Effector CD4-positive, alpha-beta T cell (primary cell): ENCODE measurements at regions not wholly inside any gene's neighbourhood (a gene's known extent, or its start where the extent isn't known, plus 50 kb on each side); places are given as distances from the start of the nearest gene placed in this dataset.
"Not testable (repeated sequence)": the region's sequence is repeated elsewhere in the genome, so short reads cannot be mapped to it uniquely, and the experiment has no call there.

Experiments
- DNase-seq: peaks from one replicate; pipeline ENCODE4 v3.0.0-alpha.2; 2020

DNA sequence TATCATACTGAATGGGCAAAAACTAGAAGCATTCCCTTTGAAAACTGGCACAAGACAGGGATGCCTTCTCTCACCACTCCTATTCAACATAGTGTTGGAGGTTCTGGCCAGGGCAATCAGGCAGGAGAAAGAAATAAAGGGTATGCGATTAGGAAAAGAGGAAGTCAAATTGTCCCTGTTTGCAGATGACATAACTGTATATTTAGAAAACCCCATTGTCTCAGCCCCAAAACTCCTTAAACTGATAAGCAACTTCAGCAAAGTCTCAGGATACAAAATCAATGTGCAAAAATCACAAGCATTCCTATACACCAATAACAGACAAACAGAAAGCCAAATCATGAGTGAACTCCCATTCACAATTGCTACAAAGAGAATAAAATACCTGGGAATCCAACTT, 52.5 kb upstream of the CCDC71L start:
- DNase-seq: not testable (repeated sequence)

DNA sequence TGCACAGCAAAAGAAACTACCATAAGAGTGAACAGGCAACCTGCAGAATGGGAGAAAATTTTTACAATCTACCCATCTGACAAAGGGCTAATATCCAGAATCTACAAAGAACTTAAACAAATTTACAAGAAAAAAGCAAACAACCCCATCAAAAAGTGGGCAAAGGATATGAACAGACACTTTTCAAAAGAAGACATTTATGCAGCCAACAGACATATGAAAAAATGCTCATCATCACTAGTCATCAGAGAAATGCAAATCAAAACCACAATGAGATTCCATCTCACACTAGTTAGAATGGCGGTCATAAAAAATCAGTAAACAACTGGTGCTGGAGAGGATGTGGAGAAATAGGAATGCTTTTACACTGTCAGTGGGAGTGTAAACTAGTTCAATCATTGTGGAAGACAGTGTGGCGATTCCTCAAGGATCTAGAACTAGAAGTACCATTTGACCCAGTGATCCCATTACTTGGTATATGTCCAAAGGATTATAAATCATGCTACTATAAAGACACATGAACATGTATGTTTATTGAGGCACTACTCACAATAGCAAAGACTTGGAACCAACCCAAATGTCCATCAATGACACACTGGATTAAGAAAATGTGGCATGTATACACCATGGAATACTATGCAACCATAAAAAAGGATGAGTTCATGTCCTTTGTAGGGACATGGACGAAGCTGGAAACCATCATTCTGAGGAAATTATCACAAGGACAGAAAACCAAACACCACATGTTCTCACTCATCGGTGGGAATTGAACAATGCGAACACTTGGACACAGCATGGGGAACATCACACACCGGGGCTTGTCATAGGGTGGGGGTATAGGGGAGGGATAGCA, 53.9 kb upstream of the CCDC71L start:
- not testable (repeated sequence) for DNase-seq

DNA sequence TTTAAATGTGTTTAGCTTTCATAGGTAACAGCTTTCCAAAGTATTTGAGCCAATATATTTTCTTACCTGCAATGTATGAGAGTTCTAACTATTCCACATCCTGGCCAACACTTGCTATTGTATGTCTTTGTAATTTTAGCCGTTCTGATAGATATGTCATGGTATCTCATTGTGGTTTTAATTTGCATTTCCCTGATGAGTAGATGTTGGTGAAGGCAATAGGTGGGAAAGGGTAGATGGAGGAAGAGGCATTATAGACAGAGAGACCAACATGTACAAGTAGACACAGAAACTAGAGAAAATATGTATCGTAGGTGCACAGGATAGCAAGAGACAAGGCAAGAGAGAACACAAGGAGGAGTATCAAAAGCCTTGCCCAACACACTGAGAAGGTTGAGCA, 54.8 kb upstream of the CCDC71L start:
- no peak for DNase-seq

DNA sequence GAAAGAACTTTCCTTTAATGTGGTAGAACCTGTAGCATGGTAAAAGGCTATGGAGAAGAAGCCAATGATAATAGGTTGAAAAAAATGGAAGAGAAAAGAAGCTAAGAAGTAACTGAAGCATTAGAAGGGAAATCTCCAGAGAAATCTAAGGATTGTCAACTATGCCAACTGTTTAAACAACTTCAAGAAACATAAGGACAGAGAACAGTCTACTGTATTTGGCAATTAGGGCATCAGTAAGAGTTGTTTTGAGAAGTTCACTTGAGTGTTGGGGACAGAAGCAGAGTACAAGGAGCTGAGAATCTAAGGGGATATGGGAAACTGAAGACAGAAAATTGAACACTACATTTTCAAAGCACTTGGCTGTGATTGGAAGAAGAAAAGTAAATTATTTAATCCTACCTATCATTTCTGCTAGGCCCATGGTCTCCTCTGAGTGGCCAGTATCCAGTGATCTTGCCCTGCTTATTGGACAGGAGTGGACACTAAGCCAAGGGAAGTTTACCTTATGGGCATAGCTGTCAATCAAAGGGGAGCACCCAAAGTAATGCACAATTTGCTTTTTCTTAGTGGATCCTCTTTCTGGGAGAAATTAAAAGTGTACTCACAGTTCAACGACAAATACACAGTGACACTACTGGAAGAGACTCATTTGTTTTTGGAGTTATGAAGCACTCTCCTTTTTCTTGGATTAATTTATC, 56.4 kb upstream of the CCDC71L start:
- no peak for DNase-seq

DNA sequence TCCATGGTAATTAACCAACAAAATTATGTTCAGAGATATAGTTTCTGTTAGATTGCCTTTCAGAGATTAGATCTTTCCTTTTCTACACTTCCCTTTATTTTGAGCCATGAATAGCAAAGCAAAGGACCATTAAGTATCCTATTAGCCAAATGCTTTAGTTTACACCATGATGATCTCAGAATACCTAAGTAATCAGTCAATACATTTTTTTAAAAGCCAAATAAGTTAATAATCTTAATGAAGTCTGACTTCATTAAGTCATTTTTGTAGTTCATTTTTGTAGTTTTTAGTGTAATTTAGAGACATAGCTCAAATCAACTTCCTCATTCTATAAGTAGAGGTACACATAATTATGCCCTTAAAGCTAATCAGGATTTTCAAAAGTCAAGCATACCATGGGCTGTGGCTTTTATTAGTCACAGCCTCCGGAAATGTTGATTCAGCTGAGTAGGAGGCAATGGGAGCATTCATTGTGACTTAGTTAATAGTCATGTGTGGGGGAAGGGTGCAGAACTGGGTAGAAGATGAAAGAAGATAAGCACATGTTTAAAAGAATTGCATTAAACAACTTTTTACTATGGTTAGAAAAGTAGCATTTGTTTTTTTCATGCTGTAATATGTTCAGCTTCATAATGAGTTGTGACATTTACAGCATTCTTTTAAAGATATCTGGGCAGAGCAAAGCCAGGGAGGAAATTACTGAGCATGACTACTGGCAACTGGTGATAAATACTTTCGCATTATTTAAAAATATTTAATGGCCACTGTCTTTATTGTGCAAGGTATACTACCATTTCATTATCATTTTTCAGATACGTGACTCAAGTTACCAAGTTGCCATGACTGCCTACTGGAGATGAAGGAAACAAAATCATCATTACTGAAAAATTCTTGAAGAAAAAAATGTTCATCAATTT, 57.3 kb upstream of the CCDC71L start:
- DNase-seq: peak; percentile 34

DNA sequence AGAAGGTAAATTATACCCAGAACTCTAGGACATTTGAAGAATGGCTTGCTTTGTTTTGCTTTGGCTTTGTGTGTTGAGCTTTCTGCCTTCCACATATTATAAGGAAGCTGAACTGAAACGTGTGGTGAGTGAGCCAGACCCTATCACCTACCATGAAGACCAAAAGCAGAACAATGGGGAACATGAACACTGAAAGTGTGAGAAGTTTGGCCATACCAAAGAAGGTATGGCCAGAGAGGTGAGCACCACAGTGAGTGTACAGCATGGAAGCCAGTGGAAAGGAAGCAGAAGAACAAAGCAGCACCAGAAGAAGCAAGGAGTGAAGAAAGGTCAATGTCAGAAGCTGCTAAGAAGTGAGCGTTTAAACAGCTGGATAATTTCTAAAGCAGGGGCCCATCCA, 59.7 kb upstream of the CCDC71L start:
- no peak for DNase-seq

DNA sequence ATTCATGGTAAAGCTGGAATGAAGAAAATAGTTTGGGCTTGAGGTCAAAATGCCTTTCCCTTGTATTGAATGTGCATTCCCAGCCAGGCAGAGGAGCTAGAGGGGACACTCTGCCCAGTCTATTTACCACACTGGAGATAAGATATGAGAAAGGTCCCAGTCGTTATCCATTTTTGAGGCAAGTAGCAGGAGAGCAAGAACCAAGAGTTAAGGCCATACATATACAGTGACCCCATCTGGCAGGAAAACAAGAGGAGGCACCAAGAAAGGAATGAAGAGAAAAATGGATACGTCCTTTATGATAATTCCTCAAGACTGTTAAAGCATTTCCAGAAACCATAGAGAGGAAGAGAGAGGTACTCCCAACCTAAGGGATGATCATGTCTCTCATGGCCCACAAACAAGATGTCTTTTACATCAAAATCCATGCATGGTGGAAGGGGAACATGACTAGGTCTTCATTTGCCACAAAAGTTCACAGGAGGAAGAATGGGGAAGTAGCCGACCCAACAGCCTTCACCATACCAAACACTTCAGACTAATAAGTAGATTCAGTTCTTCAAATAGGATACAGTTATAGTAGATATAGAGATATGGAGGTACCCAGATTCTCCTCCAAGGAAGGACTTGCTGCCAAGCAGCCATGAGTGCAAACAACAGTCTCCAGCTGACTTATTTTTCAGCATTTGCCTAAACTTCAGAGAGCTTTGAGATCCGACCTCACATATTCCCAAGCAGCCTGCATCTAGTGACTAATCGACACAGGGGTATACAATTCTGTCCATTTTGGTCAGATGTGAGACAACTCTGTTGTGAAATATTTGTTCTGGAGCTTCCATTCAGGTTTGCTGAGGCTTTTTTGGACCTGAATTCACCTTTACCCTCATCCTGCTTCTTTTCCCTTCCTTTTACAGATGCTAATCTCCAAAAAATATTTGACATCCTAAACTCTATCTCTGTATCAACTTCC, 61.1 kb upstream of the CCDC71L start:
- DNase-seq: no peak

DNA sequence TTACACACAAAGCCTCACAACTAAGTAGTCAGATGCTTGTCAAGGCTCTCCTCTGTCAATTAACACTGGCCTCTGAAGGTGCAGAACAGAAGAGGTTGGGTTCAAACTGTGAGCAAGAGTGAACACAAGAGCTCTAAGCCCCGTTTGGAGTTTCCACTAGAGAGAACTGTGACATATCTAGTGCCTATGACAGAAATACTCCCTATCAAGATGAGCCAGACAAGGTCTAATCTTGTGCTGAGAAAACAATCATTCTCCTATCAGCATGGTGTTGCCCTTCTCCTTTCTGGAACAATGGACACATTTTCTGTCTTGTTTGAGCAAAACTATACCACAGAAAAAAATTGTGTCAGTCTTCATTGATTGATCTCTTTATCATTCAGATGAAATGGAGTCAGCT, 62.4 kb upstream of the CCDC71L start:
- no peak for DNase-seq

DNA sequence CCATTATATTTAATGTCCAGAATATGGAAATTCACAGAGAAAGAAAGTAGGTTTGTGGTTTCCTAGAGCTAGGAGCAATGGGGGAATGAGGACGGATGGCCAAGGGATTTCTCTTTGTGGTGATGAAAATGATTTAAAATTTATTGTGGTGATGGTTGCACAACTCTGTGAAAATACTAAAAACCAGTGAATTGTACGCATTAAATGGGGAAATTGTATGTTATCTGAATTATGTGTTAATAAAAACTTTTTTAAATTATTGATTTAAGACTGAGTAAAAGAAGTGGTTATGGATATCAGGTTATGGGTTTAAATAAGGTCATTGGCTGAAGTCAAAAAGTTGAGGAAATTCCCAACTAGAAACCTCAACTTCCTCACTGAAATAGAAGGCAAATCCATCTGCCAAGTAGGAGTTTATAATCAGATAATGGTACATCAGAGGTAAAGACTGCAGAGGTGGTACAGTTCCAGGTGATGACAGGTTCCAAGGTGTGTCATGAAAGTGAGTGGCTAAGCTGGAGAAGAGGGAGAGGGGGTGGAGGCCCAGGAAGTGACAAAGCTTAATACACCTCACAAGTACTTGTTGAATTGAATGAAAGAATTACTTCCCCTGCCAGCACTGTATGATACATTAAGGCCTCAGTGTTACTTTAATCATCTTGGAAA, 68.9 kb upstream of the CCDC71L start:
- DNase-seq: no peak

DNA sequence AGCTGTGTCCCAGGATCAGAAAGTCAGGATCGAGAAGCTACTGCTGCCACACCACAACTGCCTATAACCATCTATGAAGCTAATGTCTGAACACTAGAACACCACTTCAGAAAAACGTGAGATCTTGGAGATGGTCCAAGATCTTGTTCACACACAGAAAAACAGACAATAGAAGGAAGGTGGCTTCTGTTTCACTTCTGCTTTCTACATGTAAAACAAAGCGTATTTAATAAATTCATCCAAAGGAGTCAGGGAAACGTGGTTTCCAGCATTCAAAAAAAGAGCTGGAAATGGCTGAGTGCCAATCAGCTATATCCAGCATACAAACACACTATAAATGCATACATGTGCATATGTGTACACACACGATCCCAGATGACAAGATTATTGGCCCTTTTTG, 70.2 kb upstream of the CCDC71L start:
- no peak for DNase-seq

DNA sequence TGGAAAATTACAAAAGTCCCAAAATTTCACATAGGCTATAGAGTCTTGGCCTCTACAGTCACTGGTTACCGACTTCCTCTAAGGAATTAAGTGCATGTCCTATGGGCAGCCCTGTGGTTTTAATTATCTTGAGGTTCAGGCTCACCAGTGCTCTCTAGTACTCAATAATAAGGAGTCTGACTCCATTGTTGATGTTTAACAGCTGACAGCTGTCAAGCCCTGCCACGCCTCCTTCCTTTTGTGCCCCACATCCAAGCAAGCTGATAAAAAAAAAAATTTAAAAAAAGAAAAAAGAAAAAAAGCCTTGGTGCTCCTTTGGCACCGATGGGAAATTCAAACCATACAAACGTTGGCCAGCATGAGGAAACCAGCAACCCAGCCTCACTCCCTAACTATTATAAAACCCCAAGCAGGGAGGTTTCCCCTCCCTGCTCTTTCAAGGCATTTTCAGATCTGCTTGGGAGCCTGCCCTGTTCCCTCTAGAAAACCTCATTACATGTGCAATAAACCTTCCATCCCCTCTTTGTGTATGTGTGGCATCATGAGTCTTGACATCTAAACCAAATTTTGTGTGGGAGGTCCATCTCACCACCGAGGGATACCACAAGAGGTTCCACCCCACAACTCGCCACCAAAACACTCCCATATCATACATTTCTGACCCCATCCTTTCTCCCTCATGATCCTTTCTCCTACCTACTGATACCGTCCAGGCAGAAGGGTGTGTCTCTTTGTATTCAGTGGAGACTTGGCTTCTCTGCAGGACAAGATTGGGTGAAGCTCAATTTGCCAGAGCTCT, 70.9 kb upstream of the CCDC71L start:
- no peak for DNase-seq

DNA sequence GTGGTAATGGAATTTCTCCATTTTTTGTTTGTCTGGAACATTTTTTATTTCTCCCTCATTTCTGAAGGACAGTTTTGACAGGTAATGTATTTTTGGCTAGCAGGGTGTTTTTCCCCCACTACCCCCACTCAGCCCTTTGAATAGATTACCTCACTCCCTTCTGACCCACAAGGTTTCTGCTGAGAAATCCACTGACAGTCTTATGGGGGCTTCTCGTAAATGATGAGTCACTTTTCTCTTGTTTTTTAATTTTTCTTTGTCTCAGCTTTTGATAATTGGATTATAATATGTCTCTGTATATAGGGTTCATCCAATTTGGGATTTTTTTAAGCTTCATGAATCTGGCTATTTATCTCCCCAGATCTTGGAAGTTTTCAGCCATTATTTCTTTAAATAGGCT, 74.7 kb upstream of the CCDC71L start:
- DNase-seq: no peak

DNA sequence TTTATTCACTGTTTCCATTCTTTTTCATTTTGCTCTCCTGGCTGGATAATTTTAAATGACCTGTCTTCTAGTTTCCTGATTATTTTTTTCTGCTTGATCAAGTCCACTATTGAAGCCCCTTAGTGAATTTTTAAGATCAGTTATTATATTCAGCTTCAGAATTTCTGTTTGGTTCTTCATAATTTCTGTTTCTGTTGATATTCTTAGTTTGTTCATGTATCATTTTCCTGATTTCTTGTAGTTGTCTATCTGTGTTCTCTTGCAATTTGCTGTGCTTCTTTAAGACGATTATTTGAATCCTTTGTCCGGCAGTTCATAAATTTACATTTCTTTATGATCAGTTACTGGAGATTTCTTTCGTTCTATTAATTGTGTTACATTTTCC, 75.2 kb upstream of the CCDC71L start:
- DNase-seq: no peak

DNA sequence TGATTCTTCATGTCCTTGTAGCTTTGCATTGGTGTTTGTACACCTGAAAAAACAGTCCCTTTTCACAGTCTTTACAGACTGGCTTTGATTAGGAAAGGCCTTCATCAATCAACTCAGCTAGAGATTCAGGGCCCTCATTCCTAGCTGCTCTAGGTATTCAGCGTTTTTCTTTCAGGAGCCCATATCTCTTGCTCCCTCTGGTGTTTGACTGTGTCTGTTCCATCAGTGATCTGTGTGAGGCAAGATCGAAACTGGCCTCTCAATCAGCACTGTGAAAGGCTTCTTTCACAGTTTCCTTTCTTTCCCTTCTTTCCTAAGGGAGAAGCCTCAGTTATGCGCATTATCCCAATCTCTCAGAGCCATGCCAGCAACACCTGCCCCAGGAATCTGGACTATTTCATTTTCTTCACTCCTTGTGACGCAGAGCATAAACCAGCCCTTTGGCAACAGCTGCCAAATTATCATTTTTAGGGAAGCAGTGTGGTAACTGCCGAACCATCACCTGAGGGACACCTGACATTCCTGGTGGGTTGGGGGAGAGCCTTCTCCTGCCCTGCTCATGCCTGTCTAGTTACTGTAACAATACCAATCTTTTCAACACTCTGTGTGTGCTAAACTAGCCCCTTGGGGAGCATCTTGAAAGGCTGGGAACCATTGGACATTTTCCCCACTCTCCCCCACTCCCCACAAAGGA, 75.7 kb upstream of the CCDC71L start:
- peak; percentile 14 for DNase-seq

DNA sequence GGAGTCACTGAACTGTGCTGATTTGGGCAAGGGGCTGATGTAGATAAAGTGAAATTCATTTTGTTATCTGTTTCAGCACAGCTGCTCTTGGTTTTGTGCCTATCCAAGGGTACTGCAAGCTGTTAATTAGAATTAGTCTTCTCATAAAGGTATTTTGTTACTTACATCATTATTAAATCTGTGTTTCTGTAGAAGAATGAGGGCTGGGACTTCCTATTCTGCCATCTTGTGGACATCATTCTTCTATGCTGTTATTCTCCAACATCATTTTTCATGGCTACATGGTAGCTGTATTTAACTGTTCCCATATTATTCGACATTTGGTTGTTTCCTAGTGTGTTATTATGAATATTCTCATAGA, 76.2 kb upstream of the CCDC71L start:
- no peak for DNase-seq

DNA sequence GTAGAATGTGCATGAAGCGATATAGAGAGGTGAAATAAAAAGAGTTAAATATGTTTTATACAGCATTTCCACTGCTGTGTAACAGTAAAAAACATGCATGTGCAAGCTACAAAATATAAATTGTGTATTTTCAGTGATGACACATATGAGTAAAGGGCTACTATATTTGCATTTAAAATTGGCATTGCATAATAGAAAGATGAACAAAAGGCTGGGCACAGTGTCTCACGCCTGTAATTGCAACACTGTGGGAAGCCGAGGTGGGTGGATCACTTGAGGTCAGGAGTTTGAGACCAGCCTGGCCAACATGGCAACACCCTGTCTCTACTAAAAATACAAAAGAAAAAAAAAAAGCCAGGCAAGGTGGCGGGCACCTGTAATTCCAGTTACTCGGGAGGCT, 79.8 kb upstream of the CCDC71L start:
- no peak for DNase-seq

DNA sequence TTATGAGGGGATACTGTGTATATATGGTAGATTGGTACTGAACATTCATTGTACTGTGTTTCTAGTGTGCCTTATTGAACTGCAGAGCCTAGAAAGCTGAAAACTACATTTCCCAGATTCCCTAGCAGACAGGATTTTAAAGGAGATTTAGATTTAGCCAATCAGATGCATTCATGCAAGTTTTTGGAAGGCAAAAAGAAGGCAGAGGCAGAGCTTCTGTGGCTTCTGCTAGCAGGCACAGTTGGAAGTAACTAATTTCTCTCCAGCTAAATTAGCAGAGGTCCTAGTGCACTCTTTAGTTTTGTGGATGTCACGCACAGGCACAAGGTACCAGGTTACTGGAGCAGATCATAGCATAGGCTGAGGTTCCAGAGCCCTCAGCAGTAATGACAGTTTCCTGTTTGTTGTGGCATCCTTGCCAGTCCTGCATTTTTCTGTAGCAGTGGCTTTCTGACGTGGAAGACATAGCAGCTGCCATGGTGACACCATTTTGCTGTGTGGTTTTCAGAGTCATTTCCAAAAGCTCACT, 83.7 kb upstream of the CCDC71L start:
- no peak for DNase-seq

DNA sequence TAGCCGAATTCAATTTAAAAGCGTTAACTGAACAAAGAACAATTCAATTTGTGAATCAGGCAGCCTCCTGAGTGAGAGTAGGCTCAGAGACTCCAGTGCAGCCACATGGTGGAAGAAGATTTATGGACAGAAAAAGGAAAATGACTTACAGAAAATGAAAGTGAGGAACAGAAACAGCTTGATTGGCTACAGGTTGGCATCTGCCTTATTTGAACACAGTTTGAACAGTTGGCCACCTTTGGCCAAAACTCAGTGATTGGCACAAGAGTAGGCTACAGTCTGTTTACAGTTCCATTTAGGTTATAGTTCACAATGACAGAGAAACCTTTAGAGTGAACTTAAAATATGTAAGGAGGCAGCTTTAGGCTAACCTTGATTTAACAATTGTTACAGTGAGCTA, 86.3 kb upstream of the CCDC71L start:
- not testable (repeated sequence) for DNase-seq

DNA sequence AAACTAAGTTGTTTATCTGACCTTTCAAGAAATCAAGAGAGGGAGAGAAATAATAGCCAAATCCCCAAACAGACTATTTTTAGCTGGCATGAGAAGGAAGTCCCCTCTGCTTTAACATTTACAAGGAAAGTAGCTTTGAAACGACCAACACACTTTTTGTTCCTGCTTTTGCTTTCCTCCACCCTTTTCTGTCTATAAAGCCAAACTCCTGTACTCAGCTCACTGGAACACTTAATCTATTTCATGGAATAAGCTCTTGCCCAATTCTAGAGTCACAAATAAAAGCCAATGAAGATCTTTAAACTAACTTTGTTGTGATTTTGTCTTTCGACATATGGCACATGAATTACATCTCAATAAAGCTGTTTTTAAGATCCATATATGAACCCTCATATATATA, 86.8 kb upstream of the CCDC71L start:
- DNase-seq: no peak

DNA sequence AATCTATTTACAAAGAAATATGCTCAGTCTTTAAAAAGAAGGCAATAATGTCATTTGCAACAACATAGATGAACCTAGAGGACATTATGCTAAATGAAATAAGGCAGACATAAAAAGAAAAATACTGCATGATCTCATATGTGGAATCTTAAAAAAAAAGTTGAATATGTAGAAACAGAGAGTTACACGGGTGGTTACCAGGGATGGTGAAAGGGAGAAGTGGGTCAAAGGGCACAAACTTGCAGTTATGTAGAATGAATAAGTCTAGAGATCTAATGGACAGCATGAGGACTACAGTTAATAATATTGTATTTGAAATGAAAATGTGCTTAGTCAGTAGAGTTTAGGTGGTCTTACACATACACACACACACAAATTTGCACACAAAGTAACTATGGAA, 88.2 kb upstream of the CCDC71L start:
- DNase-seq: no peak
